ENCODE measurements at regions not wholly inside any gene's neighbourhood (a gene's known extent, or its start where the extent isn't known, plus 50 kb on each side); places are given as distances from the start of the nearest gene placed in this dataset.

DNA sequence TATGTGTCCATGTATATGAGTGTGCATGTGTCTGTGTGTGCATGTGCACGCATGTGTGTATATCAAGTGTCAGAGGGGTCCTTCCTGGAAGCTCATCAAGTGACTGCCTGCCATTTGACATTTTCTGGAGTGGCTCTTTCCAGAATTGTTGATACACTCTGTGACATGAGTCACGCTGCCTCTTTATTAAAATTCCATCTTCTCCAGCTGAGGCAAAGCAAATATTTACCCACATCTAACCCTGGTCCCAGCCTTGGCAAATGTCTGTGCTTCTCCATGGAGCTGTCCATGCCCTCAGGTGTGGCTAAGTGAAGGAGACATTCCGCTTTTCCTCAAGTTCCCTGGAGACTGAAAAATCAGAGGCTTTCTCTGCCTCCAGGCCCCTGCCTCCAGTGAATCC lies 88.2 kb upstream of the MBNL2 start:
- Mint-ChIP-seq H3K36me3 (no peaks in the 10 kb centered on the region), H3K27ac (no peak overlapping the region), H3K9me3 (no peaks in the 10 kb centered on the region), H3K27me3 (ENCODE audit: low read depth) (peaks cover 10% of the 10 kb centered on the region), H3K4me3 (no peak overlapping the region), H3K4me1 (no peaks in the 10 kb centered on the region)
- ChIA-PET CTCF (interaction anchor here (1.1 kb wide), 1 partner anchor 226 kb away, joined by 3 read pairs; no protein-coding TSS in a partner anchor), POLR2A (no interaction called here)
- DNase-seq (ENCODE audit: low spot score), result no peak
- no peak for ATAC-seq
- TF ChIP-seq ATF1 (CRISPR knock-in tag; IDR thresholded peaks at IDR 0.05) (no peak), OVOL2 (CRISPR knock-in tag; IDR thresholded peaks at IDR 0.05; ENCODE audit: borderline replicate concordance) (no peak), IRF2 (CRISPR knock-in tag; IDR thresholded peaks at IDR 0.05; ENCODE audit: borderline replicate concordance, low read depth) (no peak), ZNF219 (CRISPR knock-in tag; IDR thresholded peaks at IDR 0.05; ENCODE audit: borderline replicate concordance) (no peak), JAZF1 (CRISPR knock-in tag; IDR thresholded peaks at IDR 0.05) (no peak), ZNF263 (CRISPR knock-in tag; IDR thresholded peaks at IDR 0.05; ENCODE audit: low read depth) (no peak), NR1H2 (CRISPR knock-in tag; IDR thresholded peaks at IDR 0.05) (no peak), NFYB (CRISPR knock-in tag; conservative IDR thresholded peaks at IDR 0.05; ENCODE audit: low read depth) (no peak), GABPB1 (CRISPR knock-in tag; IDR thresholded peaks at IDR 0.05) (no peak), SP1 (CRISPR knock-in tag; conservative IDR thresholded peaks at IDR 0.05) (no peak), SMAD4 (CRISPR knock-in tag; IDR thresholded peaks at IDR 0.05) (no peak), NR2C2 (CRISPR knock-in tag; IDR thresholded peaks at IDR 0.05) (no peak), JUN (CRISPR knock-in tag; IDR thresholded peaks at IDR 0.05) (no peak)
- TF ChIP-seq, protein P1, sequence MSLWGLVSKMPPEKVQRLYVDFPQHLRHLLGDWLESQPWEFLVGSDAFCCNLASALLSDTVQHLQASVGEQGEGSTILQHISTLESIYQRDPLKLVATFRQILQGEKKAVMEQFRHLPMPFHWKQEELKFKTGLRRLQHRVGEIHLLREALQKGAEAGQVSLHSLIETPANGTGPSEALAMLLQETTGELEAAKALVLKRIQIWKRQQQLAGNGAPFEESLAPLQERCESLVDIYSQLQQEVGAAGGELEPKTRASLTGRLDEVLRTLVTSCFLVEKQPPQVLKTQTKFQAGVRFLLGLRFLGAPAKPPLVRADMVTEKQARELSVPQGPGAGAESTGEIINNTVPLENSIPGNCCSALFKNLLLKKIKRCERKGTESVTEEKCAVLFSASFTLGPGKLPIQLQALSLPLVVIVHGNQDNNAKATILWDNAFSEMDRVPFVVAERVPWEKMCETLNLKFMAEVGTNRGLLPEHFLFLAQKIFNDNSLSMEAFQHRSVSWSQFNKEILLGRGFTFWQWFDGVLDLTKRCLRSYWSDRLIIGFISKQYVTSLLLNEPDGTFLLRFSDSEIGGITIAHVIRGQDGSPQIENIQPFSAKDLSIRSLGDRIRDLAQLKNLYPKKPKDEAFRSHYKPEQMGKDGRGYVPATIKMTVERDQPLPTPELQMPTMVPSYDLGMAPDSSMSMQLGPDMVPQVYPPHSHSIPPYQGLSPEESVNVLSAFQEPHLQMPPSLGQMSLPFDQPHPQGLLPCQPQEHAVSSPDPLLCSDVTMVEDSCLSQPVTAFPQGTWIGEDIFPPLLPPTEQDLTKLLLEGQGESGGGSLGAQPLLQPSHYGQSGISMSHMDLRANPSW (CRISPR knock-in tag; conservative IDR thresholded peaks at IDR 0.05; ENCODE audit: low read depth), result no peak
- TF ChIP-seq, protein P2, sequence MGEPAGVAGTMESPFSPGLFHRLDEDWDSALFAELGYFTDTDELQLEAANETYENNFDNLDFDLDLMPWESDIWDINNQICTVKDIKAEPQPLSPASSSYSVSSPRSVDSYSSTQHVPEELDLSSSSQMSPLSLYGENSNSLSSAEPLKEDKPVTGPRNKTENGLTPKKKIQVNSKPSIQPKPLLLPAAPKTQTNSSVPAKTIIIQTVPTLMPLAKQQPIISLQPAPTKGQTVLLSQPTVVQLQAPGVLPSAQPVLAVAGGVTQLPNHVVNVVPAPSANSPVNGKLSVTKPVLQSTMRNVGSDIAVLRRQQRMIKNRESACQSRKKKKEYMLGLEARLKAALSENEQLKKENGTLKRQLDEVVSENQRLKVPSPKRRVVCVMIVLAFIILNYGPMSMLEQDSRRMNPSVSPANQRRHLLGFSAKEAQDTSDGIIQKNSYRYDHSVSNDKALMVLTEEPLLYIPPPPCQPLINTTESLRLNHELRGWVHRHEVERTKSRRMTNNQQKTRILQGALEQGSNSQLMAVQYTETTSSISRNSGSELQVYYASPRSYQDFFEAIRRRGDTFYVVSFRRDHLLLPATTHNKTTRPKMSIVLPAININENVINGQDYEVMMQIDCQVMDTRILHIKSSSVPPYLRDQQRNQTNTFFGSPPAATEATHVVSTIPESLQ (CRISPR knock-in tag; IDR thresholded peaks at IDR 0.05), result no peak
- TF ChIP-seq, protein P3, sequence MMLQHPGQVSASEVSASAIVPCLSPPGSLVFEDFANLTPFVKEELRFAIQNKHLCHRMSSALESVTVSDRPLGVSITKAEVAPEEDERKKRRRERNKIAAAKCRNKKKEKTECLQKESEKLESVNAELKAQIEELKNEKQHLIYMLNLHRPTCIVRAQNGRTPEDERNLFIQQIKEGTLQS (CRISPR knock-in tag; conservative IDR thresholded peaks at IDR 0.05), result no peak
- TF ChIP-seq, protein P4, sequence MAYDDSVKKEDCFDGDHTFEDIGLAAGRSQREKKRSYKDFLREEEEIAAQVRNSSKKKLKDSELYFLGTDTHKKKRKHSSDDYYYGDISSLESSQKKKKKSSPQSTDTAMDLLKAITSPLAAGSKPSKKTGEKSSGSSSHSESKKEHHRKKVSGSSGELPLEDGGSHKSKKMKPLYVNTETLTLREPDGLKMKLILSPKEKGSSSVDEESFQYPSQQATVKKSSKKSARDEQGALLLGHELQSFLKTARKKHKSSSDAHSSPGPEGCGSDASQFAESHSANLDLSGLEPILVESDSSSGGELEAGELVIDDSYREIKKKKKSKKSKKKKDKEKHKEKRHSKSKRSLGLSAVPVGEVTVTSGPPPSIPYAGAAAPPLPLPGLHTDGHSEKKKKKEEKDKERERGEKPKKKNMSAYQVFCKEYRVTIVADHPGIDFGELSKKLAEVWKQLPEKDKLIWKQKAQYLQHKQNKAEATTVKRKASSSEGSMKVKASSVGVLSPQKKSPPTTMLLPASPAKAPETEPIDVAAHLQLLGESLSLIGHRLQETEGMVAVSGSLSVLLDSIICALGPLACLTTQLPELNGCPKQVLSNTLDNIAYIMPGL (CRISPR knock-in tag; IDR thresholded peaks at IDR 0.05), result no peak
- TF ChIP-seq, protein P5, sequence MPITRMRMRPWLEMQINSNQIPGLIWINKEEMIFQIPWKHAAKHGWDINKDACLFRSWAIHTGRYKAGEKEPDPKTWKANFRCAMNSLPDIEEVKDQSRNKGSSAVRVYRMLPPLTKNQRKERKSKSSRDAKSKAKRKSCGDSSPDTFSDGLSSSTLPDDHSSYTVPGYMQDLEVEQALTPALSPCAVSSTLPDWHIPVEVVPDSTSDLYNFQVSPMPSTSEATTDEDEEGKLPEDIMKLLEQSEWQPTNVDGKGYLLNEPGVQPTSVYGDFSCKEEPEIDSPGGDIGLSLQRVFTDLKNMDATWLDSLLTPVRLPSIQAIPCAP (CRISPR knock-in tag; IDR thresholded peaks at IDR 0.05), result no peak
- TF ChIP-seq, protein P6, sequence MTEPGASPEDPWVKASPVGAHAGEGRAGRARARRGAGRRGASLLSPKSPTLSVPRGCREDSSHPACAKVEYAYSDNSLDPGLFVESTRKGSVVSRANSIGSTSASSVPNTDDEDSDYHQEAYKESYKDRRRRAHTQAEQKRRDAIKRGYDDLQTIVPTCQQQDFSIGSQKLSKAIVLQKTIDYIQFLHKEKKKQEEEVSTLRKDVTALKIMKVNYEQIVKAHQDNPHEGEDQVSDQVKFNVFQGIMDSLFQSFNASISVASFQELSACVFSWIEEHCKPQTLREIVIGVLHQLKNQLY (CRISPR knock-in tag; IDR thresholded peaks at IDR 0.05), result no peak

Measured in WTC11 (cell line).